ENCODE measurements at regions not wholly inside any gene's neighbourhood (a gene's known extent, or its start where the extent isn't known, plus 50 kb on each side); places are given as distances from the start of the nearest gene placed in this dataset.

DNA sequence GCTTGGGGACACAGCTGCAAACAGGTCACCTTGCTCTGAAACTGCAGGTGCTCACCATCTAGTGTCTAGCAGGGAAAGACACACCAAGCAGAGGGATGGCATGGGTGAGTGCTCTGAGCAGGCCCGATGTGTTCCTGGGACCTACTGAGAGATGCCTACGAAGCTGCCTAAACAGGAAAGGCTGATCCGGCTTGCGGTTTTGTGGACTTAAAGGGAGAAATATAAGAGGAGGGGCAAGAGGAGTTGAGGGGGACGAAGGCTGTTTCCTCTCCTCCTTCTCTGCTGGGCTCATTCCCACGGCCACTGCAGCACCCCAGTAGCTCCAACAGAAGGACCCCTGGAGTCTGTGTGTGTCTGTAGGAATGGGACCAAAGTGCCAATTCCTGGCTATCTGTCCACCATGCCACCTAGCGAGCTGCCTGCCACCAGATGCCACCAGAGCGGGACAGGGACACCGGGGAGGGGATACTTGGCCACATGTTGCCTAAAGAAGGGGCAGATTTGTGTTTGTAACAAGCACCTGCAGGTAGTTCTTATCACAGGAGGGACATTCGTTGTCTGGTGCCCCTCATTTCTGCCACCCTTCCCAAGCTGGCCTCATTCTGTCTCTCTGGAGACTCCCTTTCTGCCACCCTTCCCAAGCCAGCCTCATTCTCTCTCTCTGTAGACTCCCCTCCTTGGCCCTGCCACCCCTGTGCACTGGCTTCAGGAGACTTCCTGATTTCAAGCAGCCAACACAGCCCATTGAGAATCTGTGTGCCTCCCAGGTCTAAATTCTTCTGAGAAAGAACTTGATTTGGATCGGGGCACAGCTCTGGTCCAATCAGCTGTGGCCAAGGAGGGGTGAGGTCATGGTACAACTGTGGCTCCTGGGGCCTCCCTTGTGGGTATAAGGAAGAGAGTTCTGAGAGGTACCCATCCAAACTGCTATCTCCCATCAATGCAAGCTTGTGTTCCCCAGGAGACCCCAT, 221.8 kb downstream of the ANKRD60 start:
- TF ChIP-seq, protein P1, sequence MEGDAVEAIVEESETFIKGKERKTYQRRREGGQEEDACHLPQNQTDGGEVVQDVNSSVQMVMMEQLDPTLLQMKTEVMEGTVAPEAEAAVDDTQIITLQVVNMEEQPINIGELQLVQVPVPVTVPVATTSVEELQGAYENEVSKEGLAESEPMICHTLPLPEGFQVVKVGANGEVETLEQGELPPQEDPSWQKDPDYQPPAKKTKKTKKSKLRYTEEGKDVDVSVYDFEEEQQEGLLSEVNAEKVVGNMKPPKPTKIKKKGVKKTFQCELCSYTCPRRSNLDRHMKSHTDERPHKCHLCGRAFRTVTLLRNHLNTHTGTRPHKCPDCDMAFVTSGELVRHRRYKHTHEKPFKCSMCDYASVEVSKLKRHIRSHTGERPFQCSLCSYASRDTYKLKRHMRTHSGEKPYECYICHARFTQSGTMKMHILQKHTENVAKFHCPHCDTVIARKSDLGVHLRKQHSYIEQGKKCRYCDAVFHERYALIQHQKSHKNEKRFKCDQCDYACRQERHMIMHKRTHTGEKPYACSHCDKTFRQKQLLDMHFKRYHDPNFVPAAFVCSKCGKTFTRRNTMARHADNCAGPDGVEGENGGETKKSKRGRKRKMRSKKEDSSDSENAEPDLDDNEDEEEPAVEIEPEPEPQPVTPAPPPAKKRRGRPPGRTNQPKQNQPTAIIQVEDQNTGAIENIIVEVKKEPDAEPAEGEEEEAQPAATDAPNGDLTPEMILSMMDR (conservative IDR thresholded peaks at IDR 0.05), result no peak
- no peak for TF ChIP-seq ZFX (IDR thresholded peaks at IDR 0.05)
